NCI-H345 treated with DMSO at 0.1 percent for 48 hours (cell line): ENCODE measurements at regions not wholly inside any gene's neighbourhood (a gene's known extent, or its start where the extent isn't known, plus 50 kb on each side); places are given as distances from the start of the nearest gene placed in this dataset.
"Not testable (repeated sequence)": the region's sequence is repeated elsewhere in the genome, so short reads cannot be mapped to it uniquely, and the experiment has no call there.

Experiments
- DNase-seq: peaks from one replicate; lab custom pipeline; 2025; ENCODE audit not compliant: unreplicated experiment; lab: John Stamatoyannopoulos, UW

- DNase-seq = no peak
Measured at GRCh38 chr3:28139288-28139687, 102.1 kb upstream of the CMC1 start.

- no peak for DNase-seq
Measured at GRCh38 chr3:28139967-28140634, 101.3 kb upstream of the CMC1 start.

GRCh38 chr3:28140664-28141063 is 100.8 kb upstream of the CMC1 start:
- no peak for DNase-seq

GRCh38 chr3:28149960-28150359 is 91.5 kb upstream of the CMC1 start:
- no peak for DNase-seq

- no peak for DNase-seq
Measured at GRCh38 chr3:28150465-28151206, 90.8 kb upstream of the CMC1 start.

GRCh38 chr3:28151207-28151550 is 90.2 kb upstream of the CMC1 start:
- DNase-seq = no peak

- DNase-seq = no peak
Measured at GRCh38 chr3:28151608-28152228, 89.7 kb upstream of the CMC1 start.

GRCh38 chr3:28155631-28156030 is 85.8 kb upstream of the CMC1 start:
- DNase-seq = no peak

- DNase-seq = not testable (repeated sequence)
Measured at GRCh38 chr3:28156599-28156998, 84.8 kb upstream of the CMC1 start.

- no peak for DNase-seq
Measured at GRCh38 chr3:28171962-28172361, 69.5 kb upstream of the CMC1 start.

GRCh38 chr3:28172748-28173147 is 68.7 kb upstream of the CMC1 start:
- no peak for DNase-seq

GRCh38 chr3:28173836-28174235 is 67.6 kb upstream of the CMC1 start:
- DNase-seq = no peak

GRCh38 chr3:28186748-28187147 is 54.7 kb upstream of the CMC1 start:
- no peak for DNase-seq

- no peak for DNase-seq
Measured at GRCh38 chr3:28188686-28189085, 52.7 kb upstream of the CMC1 start.

GRCh38 chr3:28191363-28191762 is 50.1 kb upstream of the CMC1 start:
- DNase-seq = no peak
